CD4-positive, alpha-beta T cell treated with Interferon alpha-2 for 1 hour (primary cell): ENCODE measurements at regions not wholly inside any gene's neighbourhood (a gene's known extent, or its start where the extent isn't known, plus 50 kb on each side); places are given as distances from the start of the nearest gene placed in this dataset.

ENCODE experiments used
- DNase-seq, 2 donors: peaks; one replicate each; pipeline ENCODE4 v3.0.0-alpha.2; 2020 to 2022

DNA sequence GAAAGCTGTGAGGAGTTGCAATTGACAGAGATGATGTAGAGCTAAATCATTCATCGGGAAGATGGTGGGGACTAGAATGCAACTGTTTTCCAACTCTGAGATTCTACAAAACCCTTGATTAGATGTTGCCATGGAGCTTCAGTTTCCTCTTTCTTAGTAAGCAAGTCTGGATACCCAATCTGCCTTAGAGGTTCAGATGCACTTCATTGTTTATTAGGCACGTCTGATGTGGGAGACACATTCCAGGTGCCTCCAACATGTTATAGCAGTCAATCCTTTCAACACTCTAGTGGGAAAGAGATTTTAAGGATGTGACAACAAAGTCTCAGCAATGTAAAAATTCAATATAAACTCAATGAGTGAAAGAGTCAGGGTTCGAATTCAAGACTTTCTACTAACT is 291.3 kb upstream of the PHYHIPL start:
- DNase-seq = no peak

DNA sequence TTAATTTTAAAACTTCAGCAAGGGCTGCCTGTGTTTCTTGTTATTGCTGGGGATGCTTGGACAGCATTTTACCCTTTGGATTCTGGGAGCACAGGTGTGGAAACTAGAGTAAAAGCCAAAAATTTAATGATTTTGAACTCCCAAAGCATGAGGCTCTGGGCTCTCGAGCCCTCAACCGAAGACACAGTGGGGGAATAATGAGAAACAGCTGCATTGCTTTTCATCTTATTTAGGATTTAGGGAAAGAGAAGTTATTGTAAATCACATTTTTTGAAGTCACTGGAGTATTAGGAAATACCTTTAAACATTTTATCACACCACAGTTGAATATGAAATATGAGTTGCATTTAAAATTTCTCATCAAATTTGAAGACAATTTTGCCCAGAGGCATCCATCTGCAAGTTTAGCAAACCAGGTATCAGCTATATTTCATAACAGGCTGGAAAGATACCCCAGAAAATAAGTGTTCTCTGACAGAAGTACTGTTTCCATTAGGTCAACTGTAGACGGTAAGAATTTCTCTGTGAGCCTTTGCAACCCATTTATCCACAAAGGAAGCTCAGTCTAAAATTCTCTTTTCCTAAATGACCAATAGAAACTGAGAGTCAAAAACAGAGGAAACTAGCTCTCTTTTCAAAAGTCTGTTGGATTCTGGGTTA is 290.6 kb upstream of the PHYHIPL start:
- DNase-seq = no peak

DNA sequence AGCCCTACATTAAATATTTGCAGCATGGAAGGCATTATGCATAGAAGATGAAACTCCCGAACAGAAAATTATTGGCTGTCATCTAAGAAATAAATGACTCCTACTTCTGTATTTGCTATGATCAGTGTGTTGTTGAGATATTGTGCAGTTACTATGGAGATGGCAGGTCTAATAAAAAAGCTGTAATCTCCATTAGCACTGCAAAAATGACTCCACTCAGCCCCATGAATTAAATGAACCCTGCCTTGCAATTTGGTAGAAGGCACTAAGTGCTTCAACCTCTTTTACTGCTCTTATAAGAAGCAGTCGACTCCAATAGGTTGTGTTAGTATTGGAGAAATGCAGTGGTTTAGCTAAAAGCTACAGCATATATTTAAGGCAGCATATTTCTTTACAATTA is 290.0 kb upstream of the PHYHIPL start:
- DNase-seq = no peak

DNA sequence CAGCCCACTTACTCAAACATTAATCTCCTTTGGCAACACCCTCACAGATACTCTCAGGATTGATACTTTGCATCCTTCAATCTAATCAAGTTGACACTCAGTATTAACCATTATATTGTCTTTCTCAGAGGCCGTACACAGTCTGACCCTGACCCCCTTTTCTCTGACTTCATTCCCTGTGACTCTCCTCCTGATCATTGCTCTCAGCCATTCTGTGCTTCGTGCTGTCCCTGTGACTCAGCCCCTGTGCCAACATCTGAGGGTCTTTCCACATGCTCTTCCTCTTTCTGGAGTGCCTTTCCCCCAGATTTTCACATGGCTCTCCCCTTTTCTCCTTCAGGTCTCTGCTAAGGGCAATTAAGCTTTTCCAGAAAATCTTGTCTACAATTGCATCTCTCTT is 289.0 kb upstream of the PHYHIPL start:
- DNase-seq = no peak

DNA sequence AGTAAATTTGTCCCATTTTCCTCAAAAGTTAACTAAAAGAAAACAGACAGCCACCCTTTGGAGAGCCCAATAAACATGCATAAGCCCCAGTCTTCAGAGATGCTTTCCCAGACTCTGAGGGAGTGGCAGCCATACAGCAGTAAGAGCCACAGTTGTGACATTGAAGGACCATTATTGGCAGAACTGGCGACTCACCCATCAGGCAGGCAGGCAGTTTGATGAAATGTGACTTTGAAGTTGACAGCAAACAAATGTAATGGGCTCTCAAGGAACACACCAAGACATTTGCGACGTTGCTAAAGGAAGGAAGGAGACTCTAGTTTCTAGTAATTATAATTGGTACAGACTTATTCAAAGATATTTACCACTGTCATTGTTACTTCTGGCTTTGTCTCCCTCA is 287.5 kb upstream of the PHYHIPL start:
- no peak for DNase-seq

DNA sequence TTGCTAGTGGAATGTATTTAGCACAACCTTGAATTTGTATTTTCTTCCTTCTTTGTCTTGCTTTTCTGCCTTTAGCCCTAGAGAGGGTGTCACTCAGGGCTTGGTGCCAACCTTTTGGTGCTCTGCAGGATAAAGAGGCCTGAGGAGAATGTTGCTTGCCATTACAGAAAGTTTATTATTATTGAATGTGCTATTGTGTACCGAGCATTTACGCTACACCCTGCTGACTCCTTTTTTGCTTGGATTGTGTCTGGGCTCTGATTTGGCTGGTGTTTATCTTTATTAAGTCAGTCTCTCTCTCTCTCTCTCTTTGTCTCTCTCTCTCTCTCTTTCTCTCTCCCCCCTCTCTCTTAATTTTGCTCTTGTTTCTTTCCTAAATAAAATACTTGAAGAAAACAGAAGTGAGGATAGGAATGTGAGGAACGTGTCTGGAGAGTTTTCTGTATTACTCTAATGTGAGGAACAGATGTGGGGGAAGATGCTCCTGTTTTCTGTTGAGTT is 284.4 kb upstream of the PHYHIPL start:
- DNase-seq = no peak

DNA sequence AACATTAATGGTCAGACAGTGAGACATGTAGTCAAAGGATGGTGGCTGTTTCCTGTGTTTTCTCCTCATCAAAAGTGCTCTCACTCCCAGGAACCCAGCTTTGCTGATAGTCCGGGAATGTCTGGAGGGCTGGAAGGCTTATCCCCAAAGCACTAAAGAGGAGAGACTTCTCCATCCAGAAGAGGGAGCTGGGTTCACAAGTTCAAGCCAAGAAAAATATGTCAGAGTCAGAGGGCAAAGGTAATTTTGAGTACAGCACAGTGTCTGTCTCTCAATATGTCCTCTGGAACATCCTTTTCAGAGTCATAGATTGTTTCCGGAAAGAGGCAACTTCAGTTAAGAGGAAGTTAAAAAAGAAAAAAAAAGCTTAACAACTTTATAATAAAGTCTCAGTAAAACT is 281.5 kb upstream of the PHYHIPL start:
- no peak for DNase-seq

DNA sequence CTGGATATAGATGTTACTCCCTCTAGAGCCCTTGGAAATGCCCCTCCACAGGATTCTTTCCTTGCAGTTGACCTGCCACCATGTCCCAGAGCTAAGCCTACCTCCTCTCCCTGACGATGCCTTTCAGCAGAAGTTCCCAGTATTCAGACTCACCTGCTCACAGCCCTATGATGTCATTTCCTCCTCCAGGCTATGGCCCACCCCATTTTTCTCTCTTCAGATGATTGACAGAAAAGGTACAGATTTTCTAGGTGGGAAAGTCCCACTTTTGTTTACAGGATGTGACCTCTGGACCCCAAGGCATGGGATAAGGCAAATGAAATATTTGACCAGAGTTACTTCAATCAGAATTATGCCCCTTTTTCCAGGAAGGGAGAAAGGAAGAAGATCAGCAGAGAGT is 280.2 kb upstream of the PHYHIPL start:
- no peak for DNase-seq

DNA sequence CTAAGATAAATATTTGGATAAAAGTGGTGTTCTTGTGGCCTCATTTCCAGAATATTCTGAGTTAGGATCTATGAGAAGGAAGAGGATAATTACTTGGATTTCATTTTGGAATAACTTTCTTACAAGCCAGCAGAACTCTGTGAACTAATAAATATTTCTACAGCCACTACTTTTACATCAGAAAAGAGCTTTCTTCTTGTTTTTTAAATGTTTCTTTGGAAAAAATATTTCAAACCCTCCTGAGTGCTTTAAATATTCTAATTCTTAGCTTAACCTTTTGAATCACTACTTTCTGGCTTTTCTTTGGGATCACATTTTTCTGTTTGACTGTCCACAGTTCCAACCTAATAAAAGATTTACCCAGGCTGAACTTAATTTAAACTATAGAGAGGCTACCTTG is 279.2 kb upstream of the PHYHIPL start:
- no peak for DNase-seq

DNA sequence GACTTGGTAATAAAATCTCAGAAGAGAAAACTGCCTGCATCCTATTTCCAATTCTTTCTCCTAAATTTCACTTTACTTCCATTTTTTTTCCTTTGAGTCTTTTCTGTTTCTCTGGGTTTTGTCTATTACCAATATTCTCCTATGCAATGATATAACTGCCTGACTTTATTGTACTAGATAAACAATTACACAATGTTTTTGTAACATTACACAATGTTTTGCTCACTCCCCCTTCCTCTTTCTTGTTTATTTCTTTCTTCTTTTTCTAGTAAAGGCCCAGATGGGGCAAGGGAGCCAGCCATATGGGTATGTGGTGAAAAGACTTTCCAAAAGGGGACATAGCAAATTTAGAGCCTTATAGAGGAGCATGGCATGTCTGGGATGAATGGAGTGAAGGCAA is 278.7 kb upstream of the PHYHIPL start:
- DNase-seq = no peak

DNA sequence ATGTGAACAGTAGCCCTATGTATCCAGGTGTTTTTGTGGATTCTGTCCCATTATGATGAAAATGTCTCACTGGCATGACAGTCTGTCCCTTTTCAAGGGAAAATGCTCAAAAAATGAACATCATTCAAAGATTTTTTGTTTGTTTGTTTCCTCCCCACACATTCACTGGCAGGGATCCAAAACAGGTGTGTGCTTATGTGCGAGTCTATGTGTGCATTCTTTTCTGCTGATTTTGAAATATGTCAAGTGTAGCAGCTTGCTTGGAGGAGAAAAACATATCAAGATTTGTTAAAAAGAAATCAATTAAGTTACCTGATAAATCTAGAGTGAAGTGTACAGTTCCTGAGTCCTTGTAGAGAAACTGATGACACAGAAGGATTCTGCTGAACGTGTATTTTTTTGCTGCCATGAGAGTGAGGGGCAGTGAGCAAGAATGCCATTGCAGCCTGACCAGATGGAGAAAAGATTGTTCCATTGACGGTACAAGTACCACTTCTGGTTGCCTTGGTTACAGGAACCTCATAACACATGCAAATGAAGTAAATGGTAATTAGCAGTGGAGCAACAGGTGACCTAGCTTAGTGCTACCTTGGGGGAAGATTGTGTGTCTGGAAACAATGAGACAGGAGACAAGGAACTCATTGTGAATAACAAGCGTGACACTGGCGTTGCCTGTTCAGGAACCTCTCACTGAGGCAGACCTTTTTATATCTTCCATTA is 277.4 kb upstream of the PHYHIPL start:
- DNase-seq = no peak

DNA sequence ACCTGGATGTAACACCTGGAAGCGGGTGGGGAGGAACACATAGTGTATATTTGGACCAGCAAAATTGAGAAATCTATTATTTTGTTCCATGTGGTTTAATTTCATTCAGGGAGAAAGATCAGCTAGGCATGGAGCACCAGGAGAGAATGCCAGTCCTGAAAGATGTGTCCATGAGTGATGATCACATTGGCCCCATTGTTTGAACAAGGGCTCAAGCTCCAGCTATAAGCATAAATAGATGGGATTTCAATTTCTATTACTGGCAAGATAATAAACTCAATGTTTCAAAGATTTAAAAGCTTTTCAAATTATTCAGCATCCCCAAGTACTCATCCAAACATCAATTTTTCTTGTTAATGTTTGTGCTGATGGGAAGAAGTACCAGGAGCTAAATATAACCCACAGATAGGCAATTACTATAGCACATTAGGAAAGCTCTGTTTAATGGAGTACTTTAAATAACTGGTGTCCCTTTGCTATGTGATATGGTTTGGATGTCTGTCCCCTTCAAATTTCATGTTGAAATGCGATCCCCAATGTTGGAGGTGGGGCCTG is 275.3 kb upstream of the PHYHIPL start:
- no peak for DNase-seq

DNA sequence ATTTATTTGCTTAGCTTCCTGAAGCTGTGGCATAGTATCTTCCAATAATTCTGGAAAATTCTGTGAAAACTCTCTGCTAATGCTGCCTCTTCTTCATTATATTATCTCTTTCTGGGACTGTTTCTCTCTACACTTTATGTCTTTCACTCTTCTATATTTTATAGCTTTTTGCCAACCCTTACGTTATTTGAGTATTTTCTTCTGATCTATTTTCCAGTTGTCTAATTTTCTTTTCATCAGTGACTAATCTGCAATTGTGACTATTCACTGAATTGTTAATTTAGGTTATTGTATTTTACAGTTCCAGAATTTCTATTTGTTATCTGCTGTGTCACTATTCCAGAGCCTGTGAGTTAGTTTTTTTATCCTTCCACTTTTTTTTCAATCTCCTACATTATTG is 273.4 kb upstream of the PHYHIPL start:
- DNase-seq = no peak

DNA sequence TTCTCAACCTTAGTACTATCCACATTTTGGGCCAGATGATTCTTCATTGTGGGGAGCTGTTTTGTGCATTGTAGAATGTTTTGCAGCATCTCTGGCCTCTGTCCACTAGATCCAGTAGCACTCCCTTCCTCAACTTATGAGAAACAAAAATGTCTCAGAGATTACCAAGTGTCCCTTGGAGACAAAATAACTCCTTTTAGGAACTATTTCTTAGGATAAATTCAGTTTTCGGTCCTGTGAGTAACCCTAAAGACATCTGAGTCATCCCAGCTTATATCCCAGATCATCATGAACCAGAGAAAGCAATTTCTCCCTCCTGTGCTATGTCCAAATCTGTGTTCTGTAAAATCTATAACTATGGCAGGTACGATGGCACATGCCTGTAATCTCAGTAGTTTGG is 266.6 kb upstream of the PHYHIPL start:
- no peak for DNase-seq

DNA sequence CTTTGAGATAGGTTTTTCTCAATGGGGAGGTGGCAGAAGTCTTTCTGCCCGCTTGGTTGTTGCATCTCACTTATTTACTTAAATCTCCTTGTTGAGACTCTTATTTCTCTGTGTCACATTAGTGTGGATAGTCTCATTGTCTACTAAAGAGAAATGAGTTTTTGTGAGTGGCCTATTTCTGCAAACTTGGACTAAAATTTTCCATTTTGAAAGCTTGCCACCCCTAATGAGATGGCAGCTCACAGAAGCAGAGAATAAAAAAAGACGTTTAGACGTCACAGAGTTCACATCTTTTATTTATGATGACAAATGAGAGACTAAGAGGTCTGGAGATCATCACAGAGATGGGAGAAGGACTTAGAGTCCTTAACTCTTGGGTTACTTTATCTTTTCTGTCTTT is 262.7 kb upstream of the PHYHIPL start:
- no peak for DNase-seq

DNA sequence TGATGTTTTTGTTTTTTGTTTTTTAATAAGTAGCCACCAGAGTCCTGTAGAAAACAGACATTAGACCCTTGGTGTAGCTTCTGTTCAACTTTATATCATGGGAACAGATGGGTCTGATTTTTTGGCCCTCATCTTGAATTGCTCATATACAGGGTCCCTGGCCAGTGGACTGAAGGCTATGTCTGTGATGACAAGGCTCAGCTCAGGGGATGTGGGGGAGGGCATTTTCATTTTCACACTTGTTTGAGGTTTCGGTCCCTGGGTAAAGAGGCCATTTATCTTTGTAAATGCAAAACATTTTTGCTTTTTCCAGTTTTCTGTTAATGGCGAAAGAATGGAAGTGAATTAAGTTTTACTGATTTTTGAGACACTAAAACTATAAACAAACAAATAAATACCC is 257.6 kb upstream of the PHYHIPL start:
- DNase-seq = no peak

DNA sequence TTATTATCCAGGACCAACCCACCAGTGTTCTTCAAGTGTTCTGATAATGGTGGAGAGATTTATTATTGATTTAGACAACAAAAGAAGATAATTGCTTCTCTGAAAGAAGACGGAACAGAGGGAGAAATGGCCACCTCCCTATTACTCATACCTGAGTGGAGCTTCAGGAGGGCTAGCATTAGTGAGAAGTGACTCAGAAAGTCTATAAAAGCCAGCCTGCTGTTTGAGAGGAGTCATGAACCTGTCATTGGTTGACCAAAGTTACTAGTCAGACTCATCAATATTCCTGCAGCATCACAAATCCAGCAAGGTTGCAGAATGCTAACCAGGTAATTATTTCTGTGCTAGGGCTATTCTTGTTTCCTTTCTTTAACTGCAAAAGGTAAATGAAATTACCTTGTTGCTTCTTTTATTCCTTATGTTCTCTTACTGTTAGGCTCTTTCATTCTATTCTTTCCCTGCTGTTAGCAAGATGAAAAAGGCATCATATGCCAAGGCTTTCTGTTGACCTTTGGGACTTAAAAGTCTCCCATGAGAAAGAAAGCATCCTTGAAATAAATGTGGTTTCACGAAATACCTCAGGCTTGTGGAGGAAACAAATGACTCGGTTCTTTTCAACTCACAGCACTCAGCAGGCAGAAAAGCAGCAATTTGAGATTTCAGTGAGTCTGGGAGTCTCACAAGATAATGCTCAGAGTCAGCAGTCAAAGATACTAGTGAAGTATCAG is 256.4 kb upstream of the PHYHIPL start:
- no peak for DNase-seq

DNA sequence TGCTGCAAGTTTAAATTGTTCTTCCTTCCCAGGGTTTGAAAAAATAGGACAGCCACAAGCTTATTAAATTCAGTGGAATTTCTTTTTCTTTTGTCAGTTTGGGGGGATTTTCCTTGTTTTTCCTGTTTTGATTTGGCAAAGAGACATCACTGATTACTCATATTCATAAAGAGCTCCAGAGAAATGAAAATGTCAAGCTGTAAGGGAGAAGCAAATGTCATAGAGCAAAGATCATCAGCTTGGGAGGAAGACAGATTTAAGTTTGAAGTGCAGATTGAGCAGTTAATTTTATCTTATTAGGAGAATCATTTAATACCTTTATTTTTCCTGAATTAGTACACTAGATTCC is 255.8 kb upstream of the PHYHIPL start:
- DNase-seq = no peak

DNA sequence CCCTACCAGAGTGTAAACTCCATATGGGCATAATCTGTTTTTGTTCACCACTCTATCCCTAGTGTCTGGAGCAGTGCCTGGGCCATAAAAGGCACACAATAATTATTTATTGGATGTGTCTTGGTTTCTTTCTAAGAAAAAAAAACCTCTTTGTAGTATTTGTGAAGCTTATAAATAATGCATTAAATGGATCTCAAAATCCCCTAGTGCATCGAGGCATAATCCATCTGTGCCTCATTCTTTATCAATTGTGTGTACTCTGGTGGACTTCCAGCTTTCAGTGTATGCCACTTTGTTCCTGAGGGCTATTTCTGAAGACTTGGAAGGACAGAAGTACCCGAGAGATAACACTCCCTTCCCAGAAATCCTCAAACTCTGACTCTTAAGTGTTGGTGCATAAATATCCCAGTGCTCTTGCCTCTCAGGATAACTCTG is 255.0 kb upstream of the PHYHIPL start:
- no peak for DNase-seq

DNA sequence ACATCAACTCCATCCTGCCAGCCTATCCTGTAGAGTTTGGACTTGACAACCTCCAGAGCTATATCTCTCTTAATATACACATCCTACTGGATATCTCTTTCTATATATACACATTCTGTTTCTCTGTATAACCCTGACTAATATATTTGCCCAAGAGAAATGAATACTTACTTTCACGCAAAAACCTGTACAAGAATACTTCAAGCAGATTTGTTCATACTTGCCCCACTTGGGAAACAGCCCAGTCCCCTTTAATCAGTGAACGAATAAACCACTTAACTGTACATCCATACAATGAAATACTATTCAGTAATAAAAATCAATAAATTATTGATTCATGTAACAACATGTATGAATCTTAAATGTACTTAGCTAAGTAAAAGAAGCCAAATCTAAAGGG is 251.1 kb upstream of the PHYHIPL start:
- no peak for DNase-seq

DNA sequence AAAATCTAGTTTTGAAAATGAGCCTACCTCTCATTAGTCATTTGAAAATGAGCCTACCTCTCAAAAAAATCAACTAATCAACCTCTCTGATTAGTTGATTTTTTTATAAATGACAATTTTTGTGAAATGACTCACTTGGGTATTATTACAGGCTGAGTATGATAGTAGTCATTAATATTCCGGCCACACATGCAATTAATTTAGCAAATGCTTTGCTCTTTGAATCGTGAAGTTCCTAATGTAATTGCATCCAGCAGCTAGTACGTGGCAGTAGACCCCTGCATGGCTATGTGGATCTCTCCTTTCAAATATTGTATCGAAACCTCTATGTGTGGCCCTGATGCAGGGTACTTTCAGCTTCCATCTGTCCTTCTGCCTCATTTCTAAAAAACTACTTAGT is 245.9 kb upstream of the PHYHIPL start:
- no peak for DNase-seq

DNA sequence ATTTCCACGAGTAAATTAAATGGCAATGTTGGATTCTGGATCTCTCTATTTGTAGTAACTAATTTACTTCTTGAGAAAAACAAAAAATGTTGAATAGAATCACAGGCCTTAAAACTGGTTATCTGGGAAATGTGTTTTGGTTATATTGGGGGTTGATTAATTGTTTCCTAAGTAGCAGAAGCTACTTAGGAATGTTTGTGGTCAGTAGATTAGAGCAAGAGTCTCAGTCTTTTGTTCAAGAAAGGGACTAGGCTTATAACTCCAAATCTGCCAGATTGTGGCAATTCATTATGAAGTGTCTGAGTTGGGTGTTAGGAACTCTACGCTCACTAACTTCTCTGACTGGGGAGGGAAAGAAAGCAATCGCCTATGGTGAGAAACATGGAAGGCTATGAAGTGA is 244.3 kb upstream of the PHYHIPL start:
- no peak for DNase-seq

DNA sequence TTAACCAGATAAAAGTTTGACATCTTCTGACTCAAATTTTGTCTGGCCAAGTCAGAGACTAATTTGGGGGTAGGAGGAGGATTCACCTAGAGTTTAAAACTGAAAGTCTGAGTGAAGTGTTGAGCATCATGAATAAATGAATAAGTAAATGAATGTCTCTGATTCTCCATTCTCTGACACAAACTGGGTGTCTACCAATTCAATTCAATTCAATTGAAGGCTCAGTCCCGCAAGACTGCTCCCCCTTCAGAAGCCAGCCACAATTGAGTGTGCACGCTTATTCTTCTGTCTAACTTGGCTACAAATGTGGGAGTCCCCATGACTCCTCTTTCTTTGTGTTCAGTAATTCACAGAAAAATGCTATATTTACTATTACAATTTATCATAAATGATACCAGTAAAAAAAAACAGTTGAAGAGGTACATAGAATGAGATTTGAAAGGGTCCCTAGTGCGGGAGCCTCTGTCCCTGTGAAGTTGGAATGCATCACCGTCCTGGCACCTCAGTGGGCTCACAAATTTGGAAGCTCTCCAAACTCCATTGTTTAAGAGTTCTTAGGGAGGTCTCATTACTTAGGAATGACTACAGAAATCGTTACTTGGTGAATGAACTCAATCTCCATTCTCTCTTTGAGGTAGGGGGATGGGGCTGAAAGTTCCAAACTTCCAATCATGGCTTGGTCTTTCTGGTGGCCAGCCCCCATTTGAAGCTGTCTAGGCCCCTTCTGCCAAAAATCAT is 243.7 kb upstream of the PHYHIPL start:
- no peak for DNase-seq
